Hepatocyte (in vitro differentiated cells): ENCODE measurements at regions not wholly inside any gene's neighbourhood (a gene's known extent, or its start where the extent isn't known, plus 50 kb on each side); places are given as distances from the start of the nearest gene placed in this dataset.
"Not testable (repeated sequence)": the region's sequence is repeated elsewhere in the genome, so short reads cannot be mapped to it uniquely, and the experiment has no call there.

Experiments used
- DNase-seq: peaks from one replicate; pipeline ENCODE4 v3.0.0-alpha.2; 2016; ENCODE audit warnings: low spot score
- H2AFZ ChIP-seq: fragments of 200-600 bp; sonication (generic); 2 replicates; pipeline ENCODE4 v1.6.0; 2016; ENCODE audit warnings: antibody characterized with exemption, mild to moderate bottlenecking
- H3K27ac ChIP-seq: fragments of 200-600 bp; sonication (generic); 2 replicates; pipeline ENCODE4 v1.5.1; 2016; ENCODE audit warnings: mild to moderate bottlenecking
- H3K27me3 ChIP-seq: fragments of 200-600 bp; sonication (generic); 2 replicates; pipeline ENCODE4 v1.6.1; 2016
- H3K36me3 ChIP-seq: fragments of 200-600 bp; sonication (generic); replicated peaks from 2 replicates; pipeline ENCODE4 v1.5.1; 2016; ENCODE audit warnings: low read depth; ENCODE audit not compliant: insufficient read depth
- H3K4me1 ChIP-seq: fragments of 200-600 bp; sonication (generic); 2 replicates; pipeline ENCODE4 v1.5.1; 2016; ENCODE audit warnings: mild to moderate bottlenecking, moderate library complexity; ENCODE audit not compliant: insufficient read depth
- H3K4me2 ChIP-seq: fragments of 200-600 bp; sonication (generic); 2 replicates; pipeline ENCODE4 v1.6.0; 2016
- H3K4me3 ChIP-seq: fragments of 200-600 bp; sonication (generic); 2 replicates; pipeline ENCODE4 v1.5.1; 2016; ENCODE audit warnings: mild to moderate bottlenecking
- H3K79me2 ChIP-seq: fragments of 200-600 bp; sonication (generic); 2 replicates; pipeline ENCODE4 v1.6.0; 2017; ENCODE audit warnings: mild to moderate bottlenecking
- H3K9me2 ChIP-seq: fragments of 200-600 bp; sonication (generic); replicated peaks from 2 replicates; pipeline ENCODE4 v1.6.0; 2017; ENCODE audit warnings: mild to moderate bottlenecking; ENCODE audit not compliant: insufficient read depth
- H3K9me3 ChIP-seq: fragments of 200-600 bp; sonication (generic); 2 replicates; pipeline ENCODE4 v1.5.1; 2016; ENCODE audit warnings: low read depth, mild to moderate bottlenecking
- H4K20me1 ChIP-seq: fragments of 200-600 bp; sonication (generic); 2 replicates; pipeline ENCODE4 v1.6.0; 2016; ENCODE audit warnings: mild to moderate bottlenecking; ENCODE audit not compliant: insufficient read depth, poor library complexity, severe bottlenecking
- EZH2 ChIP-seq: fragments of 200-600 bp; sonication (generic); IDR thresholded peaks from 2 replicates; pipeline ENCODE4 v1.6.1; 2016; ENCODE audit warnings: antibody characterized with exemption, mild to moderate bottlenecking, borderline replicate concordance
- EZH2phosphoT487 ChIP-seq: fragments of 200-600 bp; sonication (generic); IDR thresholded peaks from one replicate; pipeline ENCODE4 v1.6.1; 2018; ENCODE audit warnings: antibody characterized with exemption, mild to moderate bottlenecking, low read depth, moderate library complexity; ENCODE audit not compliant: unreplicated experiment, severe bottlenecking
- WGBS: methylation state at CpG from one replicate; pipeline ENCODE4 v1.1.6; 2016; ENCODE audit warnings: low lambda C conversion rate; ENCODE audit errors: missing lambda C conversion rate; 5-methylcytosine and 5-hydroxymethylcytosine counted together
- TF ChIP-seq, protein P1 (sequence below): fragments of 200-600 bp; sonication (generic); IDR thresholded peaks from 2 replicates; pipeline ENCODE4 v1.5.1; 2016; ENCODE audit warnings: antibody characterized with exemption, mild to moderate bottlenecking; ENCODE audit not compliant: poor library complexity

DNA sequence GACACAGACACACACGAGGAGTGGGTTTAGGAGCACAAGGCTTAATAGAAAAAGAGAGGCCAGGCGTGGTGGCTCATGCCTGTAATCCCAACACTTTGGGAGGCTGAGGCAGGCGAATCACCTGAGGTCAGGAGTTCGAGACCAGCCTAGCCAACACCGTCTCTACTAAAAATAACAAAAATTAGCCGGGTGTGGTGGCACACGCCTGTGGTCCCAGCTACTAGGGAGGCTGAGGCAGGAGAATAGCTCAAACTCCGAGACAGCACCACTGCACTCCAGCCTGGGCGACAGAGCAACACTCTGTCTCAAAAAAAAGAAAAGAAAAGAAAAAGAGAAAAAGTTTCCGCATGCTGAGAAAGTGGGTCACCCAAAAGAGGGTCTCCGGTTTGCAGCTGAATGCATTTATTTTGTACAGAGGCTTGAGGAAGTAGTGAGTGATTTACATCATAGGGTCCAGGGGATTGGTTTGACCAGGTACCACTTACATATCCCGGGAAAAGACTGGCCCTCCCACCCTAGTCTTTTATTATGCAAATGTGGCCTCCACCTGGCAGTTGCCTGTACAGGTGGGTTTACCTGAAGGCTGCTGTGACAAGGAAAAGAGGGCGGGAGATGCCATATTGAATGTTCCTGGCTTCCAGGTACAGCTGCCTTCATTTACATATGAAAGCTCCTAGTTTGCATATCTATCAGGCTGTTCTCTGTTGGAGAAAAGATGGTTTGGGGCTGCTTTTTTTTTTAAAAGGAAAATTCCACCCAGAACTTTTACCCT is 366.2 kb upstream of the GRAMD2B start:
- H3K9me3 ChIP-seq, result no peaks in the 10 kb centered on the region
- no peak for TF ChIP-seq EZH2
- TF ChIP-seq EZH2phosphoT487, result no peak
- TF ChIP-seq, protein P1, sequence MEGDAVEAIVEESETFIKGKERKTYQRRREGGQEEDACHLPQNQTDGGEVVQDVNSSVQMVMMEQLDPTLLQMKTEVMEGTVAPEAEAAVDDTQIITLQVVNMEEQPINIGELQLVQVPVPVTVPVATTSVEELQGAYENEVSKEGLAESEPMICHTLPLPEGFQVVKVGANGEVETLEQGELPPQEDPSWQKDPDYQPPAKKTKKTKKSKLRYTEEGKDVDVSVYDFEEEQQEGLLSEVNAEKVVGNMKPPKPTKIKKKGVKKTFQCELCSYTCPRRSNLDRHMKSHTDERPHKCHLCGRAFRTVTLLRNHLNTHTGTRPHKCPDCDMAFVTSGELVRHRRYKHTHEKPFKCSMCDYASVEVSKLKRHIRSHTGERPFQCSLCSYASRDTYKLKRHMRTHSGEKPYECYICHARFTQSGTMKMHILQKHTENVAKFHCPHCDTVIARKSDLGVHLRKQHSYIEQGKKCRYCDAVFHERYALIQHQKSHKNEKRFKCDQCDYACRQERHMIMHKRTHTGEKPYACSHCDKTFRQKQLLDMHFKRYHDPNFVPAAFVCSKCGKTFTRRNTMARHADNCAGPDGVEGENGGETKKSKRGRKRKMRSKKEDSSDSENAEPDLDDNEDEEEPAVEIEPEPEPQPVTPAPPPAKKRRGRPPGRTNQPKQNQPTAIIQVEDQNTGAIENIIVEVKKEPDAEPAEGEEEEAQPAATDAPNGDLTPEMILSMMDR, result no peak
- no peak overlapping the region for H3K4me2 ChIP-seq
- no peaks in the 10 kb centered on the region for H3K36me3 ChIP-seq
- peaks cover 8% of the 10 kb centered on the region for H3K4me1 ChIP-seq
- no peak for DNase-seq
- no peak overlapping the region for H2AFZ ChIP-seq
- 77% methylated on average over 13 of the region's 13 CpGs for WGBS
- H3K27ac ChIP-seq, result no peak overlapping the region
- no peaks in the 10 kb centered on the region for H4K20me1 ChIP-seq
- no peak overlapping the region for H3K4me3 ChIP-seq
- no peaks in the 10 kb centered on the region for H3K79me2 ChIP-seq
- no peaks in the 10 kb centered on the region for H3K27me3 ChIP-seq
- no peaks in the 10 kb centered on the region for H3K9me2 ChIP-seq

DNA sequence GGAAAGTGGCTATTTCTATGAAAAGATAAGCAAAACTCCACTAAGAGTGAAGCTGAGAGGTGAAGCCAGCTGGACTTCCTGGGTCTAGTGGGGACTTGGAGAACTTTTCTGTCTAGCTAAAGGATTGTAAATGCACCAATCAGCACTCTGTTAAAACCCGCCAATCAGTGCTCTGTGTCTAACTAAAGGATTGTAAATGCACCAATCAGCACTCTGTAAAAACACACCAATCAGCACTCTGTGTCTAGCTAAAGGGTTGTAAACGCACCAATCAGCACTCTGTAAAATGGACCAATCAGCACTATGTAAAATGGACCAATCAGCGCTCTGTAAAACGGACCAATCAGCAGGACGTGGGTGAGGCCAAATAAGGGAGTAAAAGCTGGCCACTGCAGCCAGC is 364.8 kb upstream of the GRAMD2B start:
- not testable (repeated sequence) for H3K4me1 ChIP-seq, H3K36me3 ChIP-seq, DNase-seq, H3K79me2 ChIP-seq, H3K27me3 ChIP-seq, H2AFZ ChIP-seq, H3K4me3 ChIP-seq, H3K9me3 ChIP-seq, H3K9me2 ChIP-seq, H3K27ac ChIP-seq, H4K20me1 ChIP-seq, H3K4me2 ChIP-seq
- 95% methylated on average over 5 of the region's 5 CpGs for WGBS

DNA sequence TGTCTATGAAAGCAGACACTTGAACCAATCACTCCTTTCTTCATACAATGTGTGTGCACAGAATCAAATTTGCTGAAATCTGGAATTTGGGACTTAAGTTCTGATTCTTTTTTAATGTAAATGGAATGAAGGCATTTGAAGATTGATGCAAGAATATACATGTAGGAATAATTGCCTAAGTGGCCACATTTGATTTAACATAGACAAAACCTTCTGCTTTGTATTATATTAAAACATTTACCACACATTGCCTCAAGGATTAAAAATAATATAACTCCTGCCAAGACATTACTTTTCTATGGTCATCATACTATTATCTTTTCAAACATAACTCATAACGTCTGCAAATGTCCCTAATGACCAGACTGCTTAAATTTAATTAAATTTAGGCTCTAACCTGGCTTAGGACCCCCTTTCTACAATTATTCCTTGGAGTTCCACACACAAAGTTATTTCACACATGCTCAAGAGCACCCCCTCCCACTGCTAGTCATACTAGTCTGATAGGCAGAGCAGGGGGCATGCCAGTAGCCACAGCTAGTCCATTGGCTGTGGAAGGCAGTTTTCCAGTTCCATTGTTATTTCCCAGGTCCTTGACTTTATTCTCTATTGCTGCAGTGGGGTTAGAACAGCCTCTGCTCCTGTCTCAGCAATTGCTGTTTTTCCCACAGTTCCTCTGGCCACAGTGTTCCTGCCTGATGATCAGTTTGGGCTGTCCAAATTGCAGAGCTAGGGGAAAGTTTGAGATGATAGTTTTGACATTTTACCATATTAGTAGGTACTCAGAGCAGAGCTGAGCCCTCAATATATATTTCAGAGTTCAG is 360.6 kb upstream of the GRAMD2B start:
- no peaks in the 10 kb centered on the region for H3K9me3 ChIP-seq
- H3K4me1 ChIP-seq, result no peaks in the 10 kb centered on the region
- no peak overlapping the region for H2AFZ ChIP-seq
- no peaks in the 10 kb centered on the region for H4K20me1 ChIP-seq
- H3K27me3 ChIP-seq, result no peaks in the 10 kb centered on the region
- H3K36me3 ChIP-seq, result no peaks in the 10 kb centered on the region
- DNase-seq, result no peak
- H3K27ac ChIP-seq, result no peak overlapping the region
- H3K79me2 ChIP-seq, result no peaks in the 10 kb centered on the region
- H3K4me3 ChIP-seq, result no peak overlapping the region
- no peaks in the 10 kb centered on the region for H3K9me2 ChIP-seq
- TF ChIP-seq, protein P1, result no peak
- no peak for TF ChIP-seq EZH2phosphoT487
- TF ChIP-seq EZH2, result no peak
- H3K4me2 ChIP-seq, result no peak overlapping the region
- 0% methylated on average over 1 of the region's 1 CpG for WGBS

DNA sequence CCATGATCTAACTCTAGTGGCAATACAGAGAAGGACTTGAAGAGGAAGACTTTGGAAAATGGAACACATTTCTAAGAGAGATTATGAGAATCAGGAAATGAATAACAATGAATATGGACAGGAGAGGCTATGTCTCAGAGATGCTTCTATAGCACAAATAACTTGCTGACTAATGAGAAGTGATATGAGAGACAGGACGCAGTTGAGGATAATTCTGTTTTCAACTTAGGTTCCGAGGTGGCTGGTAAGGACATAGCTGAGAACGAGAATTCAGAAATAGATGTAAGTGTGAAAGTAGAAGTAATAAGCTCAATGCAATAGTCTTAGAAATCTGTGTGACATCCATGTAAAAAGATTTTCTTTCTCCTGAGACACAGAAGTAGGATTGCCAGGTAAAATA is 358.1 kb upstream of the GRAMD2B start:
- TF ChIP-seq, protein P1, result no peak
- TF ChIP-seq EZH2phosphoT487, result no peak
- no peak for TF ChIP-seq EZH2
- Histone ChIP-seq H3K4me2 (no peak overlapping the region), H3K27me3 (no peaks in the 10 kb centered on the region), H3K27ac (no peak overlapping the region), H4K20me1 (no peaks in the 10 kb centered on the region), H3K4me3 (no peak overlapping the region), H2AFZ (no peak overlapping the region), H3K79me2 (no peaks in the 10 kb centered on the region), H3K9me3 (no peaks in the 10 kb centered on the region), H3K9me2 (no peaks in the 10 kb centered on the region), H3K4me1 (no peaks in the 10 kb centered on the region), H3K36me3 (no peaks in the 10 kb centered on the region)
- 98% methylated on average over 3 of the region's 3 CpGs for WGBS
- DNase-seq, result no peak
